ENCODE measurements at regions not wholly inside any gene's neighbourhood (a gene's known extent, or its start where the extent isn't known, plus 50 kb on each side); places are given as distances from the start of the nearest gene placed in this dataset.

DNA sequence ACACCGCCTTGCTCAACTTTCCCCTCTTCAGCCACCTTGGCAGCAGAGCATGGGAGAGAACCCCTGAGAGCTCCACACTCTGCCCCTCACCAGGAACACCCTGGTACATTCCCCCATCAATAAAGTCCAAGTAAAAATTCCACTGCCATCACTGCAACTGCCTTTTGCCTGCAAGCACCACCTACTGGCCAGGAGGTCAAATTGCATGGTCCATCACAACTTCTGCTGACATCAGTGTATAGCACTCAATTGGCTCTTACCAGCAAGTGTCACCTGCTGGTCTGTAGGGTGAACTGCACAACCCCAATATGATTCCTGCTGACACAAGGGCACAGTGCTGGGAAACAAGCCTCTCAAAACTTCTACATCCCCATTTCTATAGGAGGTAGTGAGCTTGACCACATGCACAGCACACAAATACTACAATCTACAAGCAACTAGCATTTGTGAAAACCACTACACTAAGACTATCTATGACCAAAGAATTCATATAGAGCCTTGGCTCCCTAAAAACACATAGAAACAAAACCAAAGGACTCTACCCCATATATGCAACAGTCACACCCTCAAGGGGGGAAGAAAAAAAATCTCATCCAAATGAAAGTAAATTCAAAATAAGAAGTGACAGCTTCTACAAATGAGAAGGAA lies 69.2 kb downstream of the FASLG start:
- TF ChIP-seq TAF1 (IDR thresholded peaks at IDR 0.05; ENCODE audit: low read depth) (no peak), RAD21 (conservative IDR thresholded peaks at IDR 0.05) (no peak), CTCF (IDR thresholded peaks at IDR 0.05; ENCODE audit: poor library complexity, severe bottlenecking) (no peak), EZH2 (IDR thresholded peaks at IDR 0.05; ENCODE audit: borderline replicate concordance, insufficient read depth, low read length, poor library complexity, severe bottlenecking) (no peak), POLR2AphosphoS5 (IDR thresholded peaks at IDR 0.05) (no peak), EP300 (conservative IDR thresholded peaks at IDR 0.05; ENCODE audit: poor library complexity, severe bottlenecking) (no peak), MXI1 (conservative IDR thresholded peaks at IDR 0.05; ENCODE audit: poor library complexity, severe bottlenecking) (no peak), SMC3 (conservative IDR thresholded peaks at IDR 0.05; ENCODE audit: poor library complexity) (no peak)
- TF ChIP-seq, protein P1, sequence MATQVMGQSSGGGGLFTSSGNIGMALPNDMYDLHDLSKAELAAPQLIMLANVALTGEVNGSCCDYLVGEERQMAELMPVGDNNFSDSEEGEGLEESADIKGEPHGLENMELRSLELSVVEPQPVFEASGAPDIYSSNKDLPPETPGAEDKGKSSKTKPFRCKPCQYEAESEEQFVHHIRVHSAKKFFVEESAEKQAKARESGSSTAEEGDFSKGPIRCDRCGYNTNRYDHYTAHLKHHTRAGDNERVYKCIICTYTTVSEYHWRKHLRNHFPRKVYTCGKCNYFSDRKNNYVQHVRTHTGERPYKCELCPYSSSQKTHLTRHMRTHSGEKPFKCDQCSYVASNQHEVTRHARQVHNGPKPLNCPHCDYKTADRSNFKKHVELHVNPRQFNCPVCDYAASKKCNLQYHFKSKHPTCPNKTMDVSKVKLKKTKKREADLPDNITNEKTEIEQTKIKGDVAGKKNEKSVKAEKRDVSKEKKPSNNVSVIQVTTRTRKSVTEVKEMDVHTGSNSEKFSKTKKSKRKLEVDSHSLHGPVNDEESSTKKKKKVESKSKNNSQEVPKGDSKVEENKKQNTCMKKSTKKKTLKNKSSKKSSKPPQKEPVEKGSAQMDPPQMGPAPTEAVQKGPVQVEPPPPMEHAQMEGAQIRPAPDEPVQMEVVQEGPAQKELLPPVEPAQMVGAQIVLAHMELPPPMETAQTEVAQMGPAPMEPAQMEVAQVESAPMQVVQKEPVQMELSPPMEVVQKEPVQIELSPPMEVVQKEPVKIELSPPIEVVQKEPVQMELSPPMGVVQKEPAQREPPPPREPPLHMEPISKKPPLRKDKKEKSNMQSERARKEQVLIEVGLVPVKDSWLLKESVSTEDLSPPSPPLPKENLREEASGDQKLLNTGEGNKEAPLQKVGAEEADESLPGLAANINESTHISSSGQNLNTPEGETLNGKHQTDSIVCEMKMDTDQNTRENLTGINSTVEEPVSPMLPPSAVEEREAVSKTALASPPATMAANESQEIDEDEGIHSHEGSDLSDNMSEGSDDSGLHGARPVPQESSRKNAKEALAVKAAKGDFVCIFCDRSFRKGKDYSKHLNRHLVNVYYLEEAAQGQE (IDR thresholded peaks at IDR 0.05; ENCODE audit: borderline replicate concordance), result no peak

All from neural cell (in vitro differentiated cells).